HL-60 (cell line): ENCODE measurements at regions not wholly inside any gene's neighbourhood (a gene's known extent, or its start where the extent isn't known, plus 50 kb on each side); places are given as distances from the start of the nearest gene placed in this dataset.

Experiments used
- CTCF ChIP-seq: IDR thresholded peaks from one replicate; pipeline ENCODE4 v1.5.1; 2011; ENCODE audit warnings: low read length, control low read depth, inconsistent platforms; ENCODE audit not compliant: insufficient read depth
- GABPA ChIP-seq: IDR thresholded peaks from 2 replicates; pipeline ENCODE4 v1.6.1; 2012; ENCODE audit warnings: low read depth
- POLR2AphosphoS5 ChIP-seq: IDR thresholded peaks from 2 replicates; pipeline ENCODE4 v1.6.1; 2012; ENCODE audit warnings: low read depth
- SPI1 ChIP-seq: IDR thresholded peaks from 2 replicates; pipeline ENCODE4 v1.6.1; 2012; ENCODE audit warnings: low read depth, mild to moderate bottlenecking, borderline replicate concordance
- TF ChIP-seq, protein P1 (sequence below): IDR thresholded peaks from 2 replicates; pipeline ENCODE4 v1.6.1; 2012; ENCODE audit warnings: low read depth; ENCODE audit not compliant: insufficient replicate concordance

DNA sequence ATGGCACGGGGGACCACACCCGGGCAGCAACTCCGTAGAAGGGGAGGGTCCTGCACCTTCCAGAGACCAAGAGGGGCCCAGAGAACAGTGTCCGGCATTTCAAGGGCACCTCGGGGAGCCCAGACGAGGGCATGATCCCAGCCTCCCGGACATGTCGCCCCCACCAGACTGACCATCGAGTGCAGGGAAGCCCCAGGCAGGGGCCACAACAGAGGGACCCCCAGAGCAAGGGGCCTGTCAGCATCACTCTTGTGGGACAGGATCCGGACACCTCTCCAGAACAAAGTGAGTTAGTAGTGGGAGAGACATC lies 50.4 kb upstream of the CTDP1 start:
- TF ChIP-seq CTCF (no peak), POLR2AphosphoS5 (no peak), GABPA (no peak), SPI1 (no peak)
- TF ChIP-seq, protein P1, sequence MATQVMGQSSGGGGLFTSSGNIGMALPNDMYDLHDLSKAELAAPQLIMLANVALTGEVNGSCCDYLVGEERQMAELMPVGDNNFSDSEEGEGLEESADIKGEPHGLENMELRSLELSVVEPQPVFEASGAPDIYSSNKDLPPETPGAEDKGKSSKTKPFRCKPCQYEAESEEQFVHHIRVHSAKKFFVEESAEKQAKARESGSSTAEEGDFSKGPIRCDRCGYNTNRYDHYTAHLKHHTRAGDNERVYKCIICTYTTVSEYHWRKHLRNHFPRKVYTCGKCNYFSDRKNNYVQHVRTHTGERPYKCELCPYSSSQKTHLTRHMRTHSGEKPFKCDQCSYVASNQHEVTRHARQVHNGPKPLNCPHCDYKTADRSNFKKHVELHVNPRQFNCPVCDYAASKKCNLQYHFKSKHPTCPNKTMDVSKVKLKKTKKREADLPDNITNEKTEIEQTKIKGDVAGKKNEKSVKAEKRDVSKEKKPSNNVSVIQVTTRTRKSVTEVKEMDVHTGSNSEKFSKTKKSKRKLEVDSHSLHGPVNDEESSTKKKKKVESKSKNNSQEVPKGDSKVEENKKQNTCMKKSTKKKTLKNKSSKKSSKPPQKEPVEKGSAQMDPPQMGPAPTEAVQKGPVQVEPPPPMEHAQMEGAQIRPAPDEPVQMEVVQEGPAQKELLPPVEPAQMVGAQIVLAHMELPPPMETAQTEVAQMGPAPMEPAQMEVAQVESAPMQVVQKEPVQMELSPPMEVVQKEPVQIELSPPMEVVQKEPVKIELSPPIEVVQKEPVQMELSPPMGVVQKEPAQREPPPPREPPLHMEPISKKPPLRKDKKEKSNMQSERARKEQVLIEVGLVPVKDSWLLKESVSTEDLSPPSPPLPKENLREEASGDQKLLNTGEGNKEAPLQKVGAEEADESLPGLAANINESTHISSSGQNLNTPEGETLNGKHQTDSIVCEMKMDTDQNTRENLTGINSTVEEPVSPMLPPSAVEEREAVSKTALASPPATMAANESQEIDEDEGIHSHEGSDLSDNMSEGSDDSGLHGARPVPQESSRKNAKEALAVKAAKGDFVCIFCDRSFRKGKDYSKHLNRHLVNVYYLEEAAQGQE, result no peak
